ENCODE measurements at regions not wholly inside any gene's neighbourhood (a gene's known extent, or its start where the extent isn't known, plus 50 kb on each side); places are given as distances from the start of the nearest gene placed in this dataset.

- no peak for TF ChIP-seq CTCF (IDR thresholded peaks at IDR 0.05; ENCODE audit: insufficient read depth, low read length, missing control alignments)
- ChIA-PET POLR2A (no interaction called here), CTCF (no interaction called here)
- H3K4me3 ChIP-seq (ENCODE audit: low read depth, low read length): no peak overlapping the region
- DNase-seq (ENCODE audit: low read depth, low spot score): no peak
Measured at GRCh38 chr1:98251497-98251896, 330.7 kb upstream of the DPYD start.

- H3K4me3 ChIP-seq (ENCODE audit: low read depth, low read length): no peak overlapping the region
- ChIA-PET CTCF (interaction anchor here (1.1 to 1.6 kb wide), 2 partner anchors 12 kb away, joined by 3 to 5 read pairs; no protein-coding TSS in a partner anchor), POLR2A (no interaction called here)
- DNase-seq (ENCODE audit: low read depth, low spot score): no peak
- no peak for TF ChIP-seq CTCF (IDR thresholded peaks at IDR 0.05; ENCODE audit: insufficient read depth, low read length, missing control alignments)
Measured at GRCh38 chr1:98232678-98233077, 311.8 kb upstream of the DPYD start.

- no peak overlapping the region for H3K4me3 ChIP-seq (ENCODE audit: low read depth, low read length)
- CTCF ChIA-PET: no interaction called here
- POLR2A ChIA-PET: no interaction called here
- DNase-seq (ENCODE audit: low read depth, low spot score): no peak
- no peak for TF ChIP-seq CTCF (IDR thresholded peaks at IDR 0.05; ENCODE audit: insufficient read depth, low read length, missing control alignments)
Measured at GRCh38 chr1:98222706-98223105, 301.9 kb upstream of the DPYD start.

GRCh38 chr1:98221923-98222322 is 301.1 kb upstream of the DPYD start:
- no peak for DNase-seq (ENCODE audit: low read depth, low spot score)
- CTCF ChIA-PET: no interaction called here
- TF ChIP-seq CTCF (IDR thresholded peaks at IDR 0.05; ENCODE audit: insufficient read depth, low read length, missing control alignments): no peak
- POLR2A ChIA-PET: interaction anchor here (0.7 kb wide), 1 partner anchor 37 kb away, joined by 3 read pairs; no protein-coding TSS in a partner anchor
- H3K4me3 ChIP-seq (ENCODE audit: low read depth, low read length): no peak overlapping the region

- no peak for TF ChIP-seq CTCF (IDR thresholded peaks at IDR 0.05; ENCODE audit: insufficient read depth, low read length, missing control alignments)
- DNase-seq (ENCODE audit: low read depth, low spot score): no peak
- ChIA-PET POLR2A (no interaction called here), CTCF (no interaction called here)
- no peak overlapping the region for H3K4me3 ChIP-seq (ENCODE audit: low read depth, low read length)
Measured at GRCh38 chr1:98217601-98218000, 296.8 kb upstream of the DPYD start.

- DNase-seq (ENCODE audit: low read depth, low spot score): no peak
- CTCF ChIA-PET: no interaction called here
Measured at GRCh38 chr1:98216304-98216703, 295.5 kb upstream of the DPYD start.

More at GRCh38 chr1:98216304-98216703, 295.5 kb upstream of the DPYD start:
- POLR2A ChIA-PET: no interaction called here
- no peak for TF ChIP-seq CTCF (IDR thresholded peaks at IDR 0.05; ENCODE audit: insufficient read depth, low read length, missing control alignments)
- no peak overlapping the region for H3K4me3 ChIP-seq (ENCODE audit: low read depth, low read length)
